AG04450 (cell line): ENCODE measurements at regions not wholly inside any gene's neighbourhood (a gene's known extent, or its start where the extent isn't known, plus 50 kb on each side); places are given as distances from the start of the nearest gene placed in this dataset.
"Not testable (repeated sequence)": the region's sequence is repeated elsewhere in the genome, so short reads cannot be mapped to it uniquely, and the experiment has no call there.

Experiments
- CTCF ChIA-PET: fragments of 300-600, 350-600 bp; formaldehyde crosslinking; extraction: SDS; loops from one replicate; lab custom pipeline; 2022; ENCODE audit warnings: antibody characterized with exemption, inconsistent platforms; lab: Charles Lee
- POLR2A ChIA-PET: fragments of 350-600 bp; formaldehyde crosslinking; extraction: SDS; loops from one replicate; lab custom pipeline; 2021; ENCODE audit warnings: antibody characterized with exemption, inconsistent platforms; lab: Yijun Ruan, JAX
- DNase-seq: peaks from one replicate; pipeline ENCODE4 v3.0.0-alpha.2; 2011; ENCODE audit warnings: low read depth, low spot score
- H3K27ac ChIP-seq: one replicate; pipeline ENCODE4 v1.5.1; 2012; ENCODE audit warnings: low read depth, low read length, control low read depth
- H3K27me3 ChIP-seq: one replicate; pipeline ENCODE4 v1.6.0; 2012; ENCODE audit warnings: low read length; ENCODE audit not compliant: control insufficient read depth, insufficient read depth
- H3K4me3 ChIP-seq: 2 replicates; pipeline ENCODE4 v1.5.1; 2011; ENCODE audit warnings: mild to moderate bottlenecking, low read depth, low read length, control low read depth
- H3K9me3 ChIP-seq: 2 replicates; pipeline ENCODE4 v1.5.1; 2012; ENCODE audit warnings: low read length; ENCODE audit not compliant: control insufficient read depth, insufficient read depth
- TF ChIP-seq, protein P1 (sequence below): IDR thresholded peaks from 2 replicates; pipeline ENCODE4 v1.5.1; 2011; ENCODE audit warnings: low read depth, low read length, control low read depth, inconsistent platforms

DNA sequence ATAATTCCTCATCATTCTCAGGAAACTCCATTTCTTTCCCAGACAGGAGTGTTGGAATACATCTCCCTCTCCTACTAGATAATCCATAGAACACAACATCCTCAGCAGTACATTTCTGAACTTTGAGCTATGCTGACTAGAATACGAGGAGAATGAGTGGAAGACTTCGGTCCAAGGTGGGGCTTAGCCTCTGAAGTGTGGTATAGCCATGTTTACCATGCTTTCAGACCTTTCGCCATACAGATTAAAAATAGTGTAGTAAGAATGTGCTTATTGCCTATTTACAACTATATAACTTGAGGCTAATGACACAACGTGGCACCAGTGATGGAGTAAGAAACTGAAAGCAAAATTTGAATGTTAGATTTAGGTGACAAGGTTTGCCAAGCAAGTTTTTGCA, 184.5 kb upstream of the KRR1 start:
- H3K27ac ChIP-seq, result no peak overlapping the region
- no peak overlapping the region for H3K4me3 ChIP-seq
- TF ChIP-seq, protein P1, sequence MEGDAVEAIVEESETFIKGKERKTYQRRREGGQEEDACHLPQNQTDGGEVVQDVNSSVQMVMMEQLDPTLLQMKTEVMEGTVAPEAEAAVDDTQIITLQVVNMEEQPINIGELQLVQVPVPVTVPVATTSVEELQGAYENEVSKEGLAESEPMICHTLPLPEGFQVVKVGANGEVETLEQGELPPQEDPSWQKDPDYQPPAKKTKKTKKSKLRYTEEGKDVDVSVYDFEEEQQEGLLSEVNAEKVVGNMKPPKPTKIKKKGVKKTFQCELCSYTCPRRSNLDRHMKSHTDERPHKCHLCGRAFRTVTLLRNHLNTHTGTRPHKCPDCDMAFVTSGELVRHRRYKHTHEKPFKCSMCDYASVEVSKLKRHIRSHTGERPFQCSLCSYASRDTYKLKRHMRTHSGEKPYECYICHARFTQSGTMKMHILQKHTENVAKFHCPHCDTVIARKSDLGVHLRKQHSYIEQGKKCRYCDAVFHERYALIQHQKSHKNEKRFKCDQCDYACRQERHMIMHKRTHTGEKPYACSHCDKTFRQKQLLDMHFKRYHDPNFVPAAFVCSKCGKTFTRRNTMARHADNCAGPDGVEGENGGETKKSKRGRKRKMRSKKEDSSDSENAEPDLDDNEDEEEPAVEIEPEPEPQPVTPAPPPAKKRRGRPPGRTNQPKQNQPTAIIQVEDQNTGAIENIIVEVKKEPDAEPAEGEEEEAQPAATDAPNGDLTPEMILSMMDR, result no peak
- CTCF ChIA-PET, result no interaction called here
- H3K27me3 ChIP-seq, result no peaks in the 10 kb centered on the region
- no peak for DNase-seq
- POLR2A ChIA-PET, result interaction anchor here (0.6 kb wide), 3 partner anchors 10 to 769 kb away, joined by 3 read pairs; partner anchors contain the start of gene PHLDA1
- H3K9me3 ChIP-seq, result no peaks in the 10 kb centered on the region

DNA sequence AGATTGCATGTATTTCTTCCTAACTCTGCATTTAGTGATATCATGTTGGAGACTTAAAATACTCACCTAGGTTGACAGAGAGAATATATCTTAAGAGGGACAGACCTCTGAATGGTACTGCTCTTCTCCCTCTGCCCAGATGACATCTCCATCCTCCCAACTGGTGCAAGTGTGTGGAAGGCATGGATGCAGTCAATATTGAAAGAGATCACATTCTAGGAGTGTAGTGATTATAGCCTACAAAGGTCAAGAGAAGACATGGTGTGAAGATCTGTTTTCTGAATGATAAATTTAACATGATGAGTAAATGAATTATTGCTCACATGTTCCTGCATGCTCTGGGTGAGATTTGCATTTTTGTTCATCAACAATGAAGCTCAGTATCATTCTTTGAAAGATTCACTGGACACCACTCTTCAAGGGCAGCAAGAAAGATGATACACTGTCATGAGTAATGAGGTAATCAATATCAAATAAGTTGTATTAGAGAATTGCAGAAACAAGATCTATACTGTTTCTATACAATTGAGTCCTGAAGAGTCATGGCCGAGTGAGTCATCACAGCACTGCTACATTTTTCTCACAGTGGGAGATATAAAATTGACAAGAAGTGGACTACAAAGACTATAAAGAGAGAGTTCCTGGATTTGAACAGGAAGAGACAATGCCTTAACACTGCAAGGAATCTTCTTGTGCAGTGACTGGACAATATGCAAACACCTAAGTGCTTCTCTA, 183.3 kb upstream of the KRR1 start:
- Histone ChIP-seq H3K27ac (no peak overlapping the region), H3K9me3 (no peaks in the 10 kb centered on the region), H3K27me3 (no peaks in the 10 kb centered on the region), H3K4me3 (no peak overlapping the region)
- no peak for DNase-seq
- TF ChIP-seq, protein P1, result no peak
- ChIA-PET POLR2A (no interaction called here), CTCF (interaction anchor here (0.5 kb wide), 1 partner anchor 7 kb away, joined by 5 read pairs; no protein-coding TSS in a partner anchor)

DNA sequence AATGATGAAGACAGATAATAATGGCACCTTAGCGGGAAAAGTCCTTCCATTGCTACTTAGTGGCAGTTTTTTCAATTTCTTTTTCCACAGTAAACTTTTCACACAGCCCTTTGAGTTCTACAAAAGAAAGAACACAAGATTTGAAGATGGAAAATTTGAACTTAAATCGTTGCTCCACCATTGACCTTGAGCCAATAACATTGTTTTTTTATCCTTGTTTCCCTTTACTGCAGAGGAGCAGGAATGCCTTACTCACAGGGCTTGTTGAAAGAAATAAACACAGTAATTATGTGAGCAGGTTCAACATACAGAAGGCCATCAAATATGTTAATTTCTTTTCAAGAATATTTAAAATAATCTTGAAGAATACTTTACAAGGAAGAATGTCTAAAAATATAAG, 181.5 kb upstream of the KRR1 start:
- DNase-seq, result no peak
- H3K27me3 ChIP-seq, result no peaks in the 10 kb centered on the region
- POLR2A ChIA-PET, result no interaction called here
- no peak overlapping the region for H3K27ac ChIP-seq
- no peaks in the 10 kb centered on the region for H3K9me3 ChIP-seq
- no peak overlapping the region for H3K4me3 ChIP-seq
- TF ChIP-seq, protein P1, result no peak
- CTCF ChIA-PET, result no interaction called here

DNA sequence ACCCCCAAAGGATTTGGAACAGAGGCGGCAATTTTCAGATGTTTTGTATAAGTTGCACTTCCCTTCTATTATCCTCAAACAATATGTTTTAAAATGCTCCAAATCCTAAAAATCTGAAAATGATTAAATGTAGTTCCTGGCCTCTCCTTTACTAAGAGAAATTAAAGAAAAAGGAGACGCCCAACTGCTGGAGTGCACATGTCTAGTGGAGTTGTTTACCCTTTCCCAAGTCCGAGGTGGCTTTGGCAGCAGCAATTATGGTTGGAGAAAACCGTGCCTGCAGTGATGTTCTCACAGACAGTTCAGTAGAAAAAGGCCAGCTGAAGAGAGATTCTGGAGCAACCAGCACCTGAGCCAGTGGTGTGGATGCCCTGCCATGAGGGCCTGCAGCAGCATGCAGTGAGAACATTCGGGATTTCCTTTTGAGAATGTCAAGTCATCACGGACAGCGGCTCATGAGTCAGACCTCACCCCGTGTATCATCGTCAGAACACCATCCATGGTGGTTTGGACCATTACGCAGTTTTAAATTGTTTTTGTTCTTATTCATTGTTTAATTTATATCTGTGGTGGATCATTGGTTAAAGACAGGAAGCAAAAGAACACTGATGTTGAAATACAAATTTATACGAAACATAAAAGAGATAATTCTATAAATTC, 179.0 kb upstream of the KRR1 start:
- TF ChIP-seq, protein P1, result no peak
- CTCF ChIA-PET, result no interaction called here
- Histone ChIP-seq H3K9me3 (no peaks in the 10 kb centered on the region), H3K4me3 (no peak overlapping the region), H3K27ac (peak overlapping the region; percentile 92), H3K27me3 (no peaks in the 10 kb centered on the region)
- peak; percentile 99 for DNase-seq
- POLR2A ChIA-PET, result no interaction called here

DNA sequence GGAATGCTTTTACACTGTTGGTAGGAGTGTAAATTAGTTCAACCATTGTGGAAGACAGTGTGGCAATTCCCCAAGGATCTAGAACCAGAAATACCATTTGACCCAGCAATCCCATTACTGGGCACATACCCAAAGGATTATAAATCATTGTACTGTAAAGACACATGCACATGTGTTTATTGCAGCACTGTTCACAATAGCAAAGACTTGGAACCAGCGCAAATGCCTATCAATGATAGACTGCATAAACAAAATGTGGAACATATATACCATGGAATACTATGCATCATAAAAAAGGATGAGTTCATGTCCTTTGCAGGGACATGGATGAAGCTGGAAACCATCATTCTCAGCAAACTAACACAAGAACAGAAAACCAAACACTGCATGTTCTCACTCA, 174.8 kb upstream of the KRR1 start:
- POLR2A ChIA-PET, result not testable (repeated sequence)

More for the DNA sequence above, 174.8 kb upstream of the KRR1 start:
- H3K4me3 ChIP-seq, H3K9me3 ChIP-seq, H3K27me3 ChIP-seq, CTCF ChIA-PET, H3K27ac ChIP-seq, DNase-seq: not testable (repeated sequence)
